Gastrocnemius medialis (tissue), 4 donors: ENCODE measurements at regions not wholly inside any gene's neighbourhood (a gene's known extent, or its start where the extent isn't known, plus 50 kb on each side); places are given as distances from the start of the nearest gene placed in this dataset.

Experiments used
- ATAC-seq, 2 donors: fragments of 150-250 bp; one replicate each; pipeline ENCODE4 v1.9.1; 2016
- DNase-seq, 2 donors: peaks; one replicate each; pipeline ENCODE4 v3.0.0-alpha.2; 2019
- H3K27ac ChIP-seq, 4 donors: fragments of 200-600 bp; sonication (generic); 1 replicate in 1 of 4; 2 replicates in 3 of 4; pipeline ENCODE4 v1.5.1; 2016 to 2018; ENCODE audit warnings: mild to moderate bottlenecking in 2 of 4, moderate library complexity in 1 of 4
- H3K27me3 ChIP-seq, 3 donors: fragments of 200-600 bp; sonication (generic) in 2 of 3; 1 replicate in 1 of 3; 2 replicates in 2 of 3; pipeline versions ENCODE4 v1.5.1 to v1.6.0; 2016 to 2019; ENCODE audit warnings: mild to moderate bottlenecking in 1 of 3, moderate library complexity in 1 of 3
- H3K36me3 ChIP-seq, 2 donors: fragments of 200-600 bp; sonication (generic) in 1 of 2; one replicate each; pipeline ENCODE4 v1.5.1; 2017 to 2018
- H3K4me1 ChIP-seq, 2 donors: fragments of 200-600 bp; sonication (generic) in 1 of 2; one replicate each; pipeline ENCODE4 v1.5.1; 2016 to 2017; ENCODE audit warnings: mild to moderate bottlenecking in 2 of 2
- H3K4me3 ChIP-seq, 4 donors: fragments of 200-600 bp; sonication (generic) in 3 of 4; 1 replicate in 1 of 4; 2 replicates in 3 of 4; pipeline ENCODE4 v1.5.1; 2016 to 2019; ENCODE audit warnings: mild to moderate bottlenecking in 2 of 4
- H3K9me3 ChIP-seq, 3 donors: fragments of 200-600 bp; sonication (generic) in 2 of 3; 1 replicate in 1 of 3; 2 replicates in 2 of 3; pipeline ENCODE4 v1.5.1; 2016 to 2019
- CTCF ChIP-seq, 5 experiments: fragments of 450-650 bp in 3 of 5; fragments of 200-600 bp in 2 of 5; sonication (generic) in 2 of 5; IDR thresholded peaks in 4 of 5; conservative IDR thresholded peaks in 1 of 5; 1 replicate in 4 of 5; 2 replicates in 1 of 5; pipeline ENCODE4 v1.5.1; 2016 to 2019; ENCODE audit warnings: antibody characterized with exemption in 5 of 5, mild to moderate bottlenecking in 3 of 5, moderate library complexity in 3 of 5
- POLR2A ChIP-seq, 2 donors: fragments of 450-650 bp; IDR thresholded peaks; one replicate each; pipeline ENCODE4 v1.6.1; 2017; ENCODE audit warnings: antibody characterized with exemption in 2 of 2, mild to moderate bottlenecking in 2 of 2, moderate library complexity in 2 of 2
- in situ Hi-C, 4 donors: fragments of 200-750 bp; cut with MboI; loops; one replicate each; pipeline versions ENCODE4 v1.15.0 to v1.8.0; 2017; ENCODE audit warnings: low sequenced_read_pairs in 4 of 4
- intact Hi-C: fragments of 100-400 bp; cut with DNase I; formaldehyde crosslinking; loops from one replicate; pipeline ENCODE4 v1.15.1; 2023; ENCODE audit warnings: low total_unique reads

GRCh38 chr10:125536236-125536635, 146.7 kb downstream of the TEX36 start:
- Histone ChIP-seq H3K9me3 (no peaks in the 10 kb centered on the region), H3K4me1 (no peaks in the 10 kb centered on the region), H3K4me3 (no peak overlapping the region), H3K27ac (no peak overlapping the region), H3K36me3 (no peaks in the 10 kb centered on the region), H3K27me3 (peaks cover 0 to 8% (median 0%) of the 10 kb centered on the region in 3 donors)
- intact Hi-C loops, result no loop called here
- ATAC-seq (no peak), DNase-seq (no peak)
- no peak for TF ChIP-seq CTCF (IDR thresholded peaks at IDR 0.05 in 4 of 5, conservative IDR thresholded peaks at IDR 0.05 in 1 of 5)
- no peak for TF ChIP-seq POLR2A (IDR thresholded peaks at IDR 0.05)
- in situ Hi-C loops, result no loop called here

GRCh38 chr10:125535559-125535958, 147.4 kb downstream of the TEX36 start:
- Histone ChIP-seq H3K4me1 (no peaks in the 10 kb centered on the region), H3K36me3 (no peaks in the 10 kb centered on the region), H3K9me3 (no peaks in the 10 kb centered on the region), H3K27ac (no peak overlapping the region), H3K27me3 (peaks cover 0 to 10% (median 0%) of the 10 kb centered on the region in 3 donors), H3K4me3 (no peak overlapping the region)
- intact Hi-C loops (no loop called here), in situ Hi-C loops (no loop called here)
- ATAC-seq (no peak), DNase-seq (no peak)
- TF ChIP-seq CTCF (IDR thresholded peaks at IDR 0.05 in 4 of 5, conservative IDR thresholded peaks at IDR 0.05 in 1 of 5) (no peak), POLR2A (IDR thresholded peaks at IDR 0.05) (no peak)

GRCh38 chr10:125534515-125534914, 148.4 kb downstream of the TEX36 start:
- in situ Hi-C loops (no loop called here), intact Hi-C loops (no loop called here)
- Histone ChIP-seq H3K27me3 (peaks cover 0 to 10% (median 0%) of the 10 kb centered on the region in 3 donors), H3K9me3 (no peaks in the 10 kb centered on the region), H3K27ac (no peak overlapping the region), H3K4me1 (no peaks in the 10 kb centered on the region), H3K4me3 (no peak overlapping the region), H3K36me3 (no peaks in the 10 kb centered on the region)
- no peak for TF ChIP-seq CTCF (IDR thresholded peaks at IDR 0.05 in 4 of 5, conservative IDR thresholded peaks at IDR 0.05 in 1 of 5)
- no peak for TF ChIP-seq POLR2A (IDR thresholded peaks at IDR 0.05)
- no peak for ATAC-seq
- no peak for DNase-seq

- no peaks in the 10 kb centered on the region for H3K36me3 ChIP-seq
- intact Hi-C loops, result no loop called here
- in situ Hi-C loops, result no loop called here
- no peaks in the 10 kb centered on the region for H3K9me3 ChIP-seq
- H3K27ac ChIP-seq, result no peak overlapping the region
- H3K4me3 ChIP-seq, result no peak overlapping the region
- peaks cover 0 to 10% (median 0%) of the 10 kb centered on the region in 3 donors for H3K27me3 ChIP-seq
- ATAC-seq (no peak), DNase-seq (no peak)
- H3K4me1 ChIP-seq, result no peaks in the 10 kb centered on the region
- TF ChIP-seq POLR2A (IDR thresholded peaks at IDR 0.05) (no peak), CTCF (IDR thresholded peaks at IDR 0.05 in 4 of 5, conservative IDR thresholded peaks at IDR 0.05 in 1 of 5) (no peak)
These were observed 149.1 kb downstream of the TEX36 start for GRCh38 chr10:125533866-125534265.

- ATAC-seq, result no peak
- in situ Hi-C loops, result no loop called here
- TF ChIP-seq POLR2A (IDR thresholded peaks at IDR 0.05) (no peak), CTCF (IDR thresholded peaks at IDR 0.05 in 4 of 5, conservative IDR thresholded peaks at IDR 0.05 in 1 of 5) (no peak)
These were observed 151.5 kb downstream of the TEX36 start for GRCh38 chr10:125531465-125531864.

More at GRCh38 chr10:125531465-125531864, 151.5 kb downstream of the TEX36 start:
- Histone ChIP-seq H3K36me3 (no peaks in the 10 kb centered on the region), H3K4me1 (no peaks in the 10 kb centered on the region), H3K27me3 (peaks cover 0 to 10% (median 0%) of the 10 kb centered on the region in 3 donors), H3K4me3 (no peak overlapping the region), H3K27ac (no peak overlapping the region), H3K9me3 (no peaks in the 10 kb centered on the region)
- DNase-seq, result no peak
- intact Hi-C loops, result no loop called here
